B cell (primary cell): ENCODE measurements at regions not wholly inside any gene's neighbourhood (a gene's known extent, or its start where the extent isn't known, plus 50 kb on each side); places are given as distances from the start of the nearest gene placed in this dataset.

Experiments
- ATAC-seq: fragments of 200-7000 bp; cut with Tn5 transposase; one replicate; pipeline ENCODE4 v1.10.0; 2021; ENCODE audit warnings: low read depth, mild to moderate bottlenecking, moderate number of reproducible peaks, moderate library complexity
- CTCF ChIA-PET: fragments of 350-600 bp; sonication (Branson Sonifier 250); formaldehyde crosslinking; loops from one replicate; lab custom pipeline; 2021; ENCODE audit warnings: antibody characterized with exemption, inconsistent platforms; lab: Charles Lee
- POLR2A ChIA-PET: fragments of 350-600 bp; sonication (Branson Sonifier 250); formaldehyde crosslinking; loops from one replicate; lab custom pipeline; 2021; ENCODE audit warnings: antibody characterized with exemption; lab: Charles Lee
- DNase-seq: peaks from one replicate; pipeline ENCODE4 v3.0.0; 2013
- H2AFZ ChIP-seq: 2 replicates; pipeline ENCODE4 v1.6.1; 2012; ENCODE audit warnings: mild to moderate bottlenecking, low read depth, low read length; ENCODE audit not compliant: insufficient read depth, poor library complexity, severe bottlenecking
- H3K27ac ChIP-seq, 2 donors: 1 replicate in 1 of 2; 2 replicates in 1 of 2; pipeline ENCODE4 v1.5.1; 2012 to 2013; ENCODE audit warnings: low read length in 2 of 2, mild to moderate bottlenecking in 2 of 2, moderate library complexity in 1 of 2
- H3K27me3 ChIP-seq, 4 experiments: fragments of 200-600 bp in 1 of 4; sonication (generic) in 1 of 4; replicated peaks in 1 of 4; 1 replicate in 2 of 4; 2 replicates in 2 of 4; pipeline versions ENCODE4 v1.6.1 to v1.7.0; 2013 to 2016; ENCODE audit warnings: low read length in 3 of 4, mild to moderate bottlenecking in 2 of 4, mixed read lengths in 1 of 4, moderate library complexity in 1 of 4; ENCODE audit not compliant: insufficient read depth in 4 of 4, control insufficient read depth in 3 of 4; ENCODE audit errors: control extremely low read depth in 1 of 4
- H3K36me3 ChIP-seq, 2 experiments: replicated peaks in 1 of 2; 1 replicate in 1 of 2; 2 replicates in 1 of 2; pipeline versions ENCODE4 v1.6.1 to v1.7.1; 2013; ENCODE audit warnings: low read length in 1 of 2; ENCODE audit not compliant: insufficient read depth in 2 of 2, control insufficient read depth in 1 of 2; ENCODE audit errors: control extremely low read depth in 1 of 2, extremely low read depth in 1 of 2
- H3K4me1 ChIP-seq, 2 donors: fragments of 200-600 bp in 1 of 2; sonication (generic) in 1 of 2; 1 replicate in 1 of 2; 2 replicates in 1 of 2; pipeline versions ENCODE4 v1.5.1 to v1.6.1; 2013 to 2017; ENCODE audit warnings: low read length in 2 of 2; ENCODE audit not compliant: control insufficient read depth in 2 of 2, insufficient read depth in 2 of 2
- H3K4me2 ChIP-seq: replicated peaks from 2 replicates; pipeline ENCODE3; 2012; ENCODE audit warnings: mild to moderate bottlenecking, low read depth, low read length; ENCODE audit not compliant: poor library complexity, severe bottlenecking
- H3K4me3 ChIP-seq, 5 experiments: fragments of 200-600 bp in 1 of 5; sonication (generic) in 1 of 5; 1 replicate in 3 of 5; 2 replicates in 2 of 5; pipeline versions ENCODE4 v1.5.1 to v1.7.0; 2011 to 2016; ENCODE audit warnings: low read length in 4 of 5, mild to moderate bottlenecking in 4 of 5, low read depth in 2 of 5, control low read depth in 1 of 5, moderate library complexity in 1 of 5; ENCODE audit not compliant: insufficient read depth in 1 of 5; ENCODE audit errors: control extremely low read depth in 1 of 5, extremely low read depth in 1 of 5
- H3K79me2 ChIP-seq: fragments of 200-600 bp; sonication (generic); one replicate; pipeline ENCODE4 v1.6.0; 2016; ENCODE audit warnings: low read length; ENCODE audit not compliant: control insufficient read depth, insufficient read depth
- H3K9ac ChIP-seq: fragments of 200-600 bp; sonication (generic); 2 replicates; pipeline ENCODE4 v1.6.1; 2017; ENCODE audit warnings: mild to moderate bottlenecking, low read length, moderate library complexity
- H3K9me3 ChIP-seq, 3 donors: one replicate each; pipeline versions ENCODE4 v1.6.1 to v1.7.1; 2013; ENCODE audit warnings: low read length in 2 of 3; ENCODE audit not compliant: control insufficient read depth in 2 of 3, insufficient read depth in 1 of 3; ENCODE audit errors: control extremely low read depth in 1 of 3
- H4K20me1 ChIP-seq: 2 replicates; pipeline ENCODE4 v1.6.0; 2012; ENCODE audit warnings: mild to moderate bottlenecking, low read length; ENCODE audit not compliant: insufficient read depth, control insufficient read depth, poor library complexity, severe bottlenecking
- H3K27ac Mint-ChIP-seq: one replicate; pipeline ENCODE4 v1.8.0; 2021; ENCODE audit warnings: mixed read lengths
- H3K27me3 Mint-ChIP-seq: one replicate; pipeline ENCODE4 v1.8.0; 2021; ENCODE audit warnings: mixed read lengths
- H3K4me1 Mint-ChIP-seq: one replicate; pipeline ENCODE4 v1.8.0; 2021; ENCODE audit warnings: mixed read lengths
- H3K4me3 Mint-ChIP-seq: one replicate; pipeline ENCODE4 v1.8.0; 2021; ENCODE audit warnings: mixed read lengths
- H3K9me3 Mint-ChIP-seq: one replicate; pipeline ENCODE4 v1.8.0; 2022; ENCODE audit warnings: mixed read lengths; ENCODE audit not compliant: insufficient read depth
- EZH2 ChIP-seq: IDR thresholded peaks from 2 replicates; pipeline ENCODE4 v1.6.1; 2012; ENCODE audit warnings: borderline replicate concordance, low read depth, mild to moderate bottlenecking, moderate library complexity, low read length; ENCODE audit not compliant: insufficient read depth, poor library complexity, severe bottlenecking
- WGBS: methylation state at CpG from one replicate; pipeline ENCODE4 v1.1.5; 2013; ENCODE audit warnings: missing lambda C conversion rate; ENCODE audit not compliant: insufficient coverage; 5-methylcytosine and 5-hydroxymethylcytosine counted together
- intact Hi-C: fragments of 100-400 bp; cut with micrococcal nuclease; formaldehyde crosslinking; loops from one replicate; pipeline ENCODE4 v1.10.0; 2022
- TF ChIP-seq, protein P1 (sequence below): fragments of 200-600 bp; IDR thresholded peaks from one replicate; pipeline ENCODE4 v1.8.0; 2022; ENCODE audit warnings: antibody characterized with exemption, mild to moderate bottlenecking

DNA sequence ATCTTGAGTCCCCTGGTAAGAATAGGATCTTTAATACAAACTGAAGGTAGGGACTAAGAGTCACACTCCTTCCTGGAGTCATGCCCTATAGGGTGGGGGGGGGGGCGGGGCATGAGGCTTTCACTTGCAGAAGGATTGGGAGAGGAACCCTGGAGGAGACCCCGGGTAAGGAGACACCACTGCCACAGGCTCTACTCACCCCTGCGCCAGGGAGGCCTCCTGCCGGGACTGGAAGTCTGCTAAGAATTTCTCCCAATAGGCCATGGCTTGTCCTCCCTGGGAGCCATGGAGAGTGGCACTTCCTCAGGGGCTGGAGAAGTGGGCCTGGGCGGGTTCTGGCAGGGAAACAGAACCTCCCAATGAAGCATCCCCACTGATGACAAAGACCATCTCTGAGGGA lies 645.3 kb upstream of the RAB6C start:
- H3K9me3 Mint-ChIP-seq = peaks cover 6% of the 10 kb centered on the region
- H4K20me1 ChIP-seq = no peaks in the 10 kb centered on the region
- H3K27me3 Mint-ChIP-seq = no peaks in the 10 kb centered on the region
- no peak overlapping the region for H3K27ac Mint-ChIP-seq
- ChIA-PET CTCF (no interaction called here), POLR2A (no interaction called here)
- ATAC-seq (no peak), DNase-seq (no peak)
- H3K4me1 ChIP-seq = no peaks in the 10 kb centered on the region
- H3K4me1 Mint-ChIP-seq = no peaks in the 10 kb centered on the region
- no peaks in the 10 kb centered on the region for H3K27me3 ChIP-seq
- peaks cover 0 to 5% (median 0%) of the 10 kb centered on the region in 3 donors for H3K9me3 ChIP-seq
- intact Hi-C loops = no loop called here
- no peak overlapping the region for H3K4me2 ChIP-seq
- no peaks in the 10 kb centered on the region for H3K36me3 ChIP-seq
- TF ChIP-seq, protein P1, sequence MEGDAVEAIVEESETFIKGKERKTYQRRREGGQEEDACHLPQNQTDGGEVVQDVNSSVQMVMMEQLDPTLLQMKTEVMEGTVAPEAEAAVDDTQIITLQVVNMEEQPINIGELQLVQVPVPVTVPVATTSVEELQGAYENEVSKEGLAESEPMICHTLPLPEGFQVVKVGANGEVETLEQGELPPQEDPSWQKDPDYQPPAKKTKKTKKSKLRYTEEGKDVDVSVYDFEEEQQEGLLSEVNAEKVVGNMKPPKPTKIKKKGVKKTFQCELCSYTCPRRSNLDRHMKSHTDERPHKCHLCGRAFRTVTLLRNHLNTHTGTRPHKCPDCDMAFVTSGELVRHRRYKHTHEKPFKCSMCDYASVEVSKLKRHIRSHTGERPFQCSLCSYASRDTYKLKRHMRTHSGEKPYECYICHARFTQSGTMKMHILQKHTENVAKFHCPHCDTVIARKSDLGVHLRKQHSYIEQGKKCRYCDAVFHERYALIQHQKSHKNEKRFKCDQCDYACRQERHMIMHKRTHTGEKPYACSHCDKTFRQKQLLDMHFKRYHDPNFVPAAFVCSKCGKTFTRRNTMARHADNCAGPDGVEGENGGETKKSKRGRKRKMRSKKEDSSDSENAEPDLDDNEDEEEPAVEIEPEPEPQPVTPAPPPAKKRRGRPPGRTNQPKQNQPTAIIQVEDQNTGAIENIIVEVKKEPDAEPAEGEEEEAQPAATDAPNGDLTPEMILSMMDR = no peak
- TF ChIP-seq EZH2 = no peak
- no peak overlapping the region for H3K4me3 Mint-ChIP-seq
- no peak overlapping the region for H3K27ac ChIP-seq
- H3K79me2 ChIP-seq = no peaks in the 10 kb centered on the region
- H2AFZ ChIP-seq = no peak overlapping the region
- 88% methylated on average over 2 of the region's 5 CpGs for WGBS
- no peak overlapping the region for H3K9ac ChIP-seq
- no peak overlapping the region for H3K4me3 ChIP-seq

GRCh38 chr2:129334696-129335410 lies 644.6 kb upstream of the RAB6C start:
- ChIA-PET POLR2A (no interaction called here), CTCF (no interaction called here)
- peaks cover 4% of the 10 kb centered on the region for H3K9me3 Mint-ChIP-seq
- intact Hi-C loops = no loop called here
- Histone ChIP-seq H3K27me3 (no peaks in the 10 kb centered on the region), H3K79me2 (no peaks in the 10 kb centered on the region), H3K9ac (no peak overlapping the region), H3K9me3 (peaks cover 0 to 5% (median 0%) of the 10 kb centered on the region in 3 donors), H4K20me1 (no peaks in the 10 kb centered on the region), H3K4me2 (no peak overlapping the region), H3K4me3 (no peak overlapping the region), H3K36me3 (no peaks in the 10 kb centered on the region), H2AFZ (no peak overlapping the region), H3K27ac (no peak overlapping the region), H3K4me1 (no peaks in the 10 kb centered on the region)
- ATAC-seq (no peak), DNase-seq (no peak)
- H3K27me3 Mint-ChIP-seq = no peaks in the 10 kb centered on the region
- no peak overlapping the region for H3K4me3 Mint-ChIP-seq
- H3K4me1 Mint-ChIP-seq = no peaks in the 10 kb centered on the region
- no peak for TF ChIP-seq EZH2
- TF ChIP-seq, protein P1 = no peak
- 82% methylated on average over 10 of the region's 13 CpGs for WGBS
- no peak overlapping the region for H3K27ac Mint-ChIP-seq
